Stomach (tissue), 4 donors: ENCODE measurements at regions not wholly inside any gene's neighbourhood (a gene's known extent, or its start where the extent isn't known, plus 50 kb on each side); places are given as distances from the start of the nearest gene placed in this dataset.

Experiments used
- EP300 ChIP-seq: sonication (generic); formaldehyde crosslinking; IDR thresholded peaks from one replicate; pipeline ENCODE4 v1.6.1; 2017; ENCODE audit warnings: antibody characterized with exemption
- POLR2A ChIP-seq, 4 donors: fragments of 450-650 bp; IDR thresholded peaks; one replicate each; pipeline ENCODE4 v1.6.1; 2016; ENCODE audit warnings: antibody characterized with exemption in 4 of 4, control low read depth in 2 of 4, mild to moderate bottlenecking in 1 of 4, moderate library complexity in 1 of 4
- POLR2AphosphoS5 ChIP-seq, 3 donors: sonication (generic); formaldehyde crosslinking; IDR thresholded peaks; one replicate each; pipeline ENCODE4 v1.6.1; 2016; ENCODE audit warnings: antibody characterized with exemption in 3 of 3
- TF ChIP-seq, protein P1 (sequence below), 7 experiments: fragments of 450-650 bp in 4 of 7; fragments of 200-600 bp in 3 of 7; sonication (generic) in 3 of 7; IDR thresholded peaks; one replicate each; pipeline ENCODE4 v1.5.1; 2016 to 2019; ENCODE audit warnings: antibody characterized with exemption in 7 of 7, control low read depth in 2 of 7, mild to moderate bottlenecking in 1 of 7

DNA sequence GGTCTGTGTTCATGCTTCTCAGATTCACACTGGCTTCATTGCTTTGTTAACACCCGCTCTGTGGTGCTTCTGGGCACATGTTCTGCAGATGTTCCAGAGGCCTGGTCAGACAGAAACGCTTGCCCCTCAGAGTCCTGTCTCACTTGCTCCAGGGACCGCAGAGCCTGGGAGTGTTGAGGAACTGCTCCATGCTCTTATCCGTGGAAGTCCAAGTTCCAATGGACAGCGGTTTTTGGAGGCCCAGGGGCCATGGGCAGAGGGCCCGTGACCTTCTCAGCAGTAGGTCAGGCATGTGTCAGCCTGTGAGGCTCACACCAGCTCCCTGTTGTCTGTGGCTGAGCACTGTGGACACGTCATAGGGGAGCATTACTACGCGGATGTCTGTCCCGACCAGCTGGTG, 364.7 kb upstream of the IRX1 start:
- TF ChIP-seq, protein P1, sequence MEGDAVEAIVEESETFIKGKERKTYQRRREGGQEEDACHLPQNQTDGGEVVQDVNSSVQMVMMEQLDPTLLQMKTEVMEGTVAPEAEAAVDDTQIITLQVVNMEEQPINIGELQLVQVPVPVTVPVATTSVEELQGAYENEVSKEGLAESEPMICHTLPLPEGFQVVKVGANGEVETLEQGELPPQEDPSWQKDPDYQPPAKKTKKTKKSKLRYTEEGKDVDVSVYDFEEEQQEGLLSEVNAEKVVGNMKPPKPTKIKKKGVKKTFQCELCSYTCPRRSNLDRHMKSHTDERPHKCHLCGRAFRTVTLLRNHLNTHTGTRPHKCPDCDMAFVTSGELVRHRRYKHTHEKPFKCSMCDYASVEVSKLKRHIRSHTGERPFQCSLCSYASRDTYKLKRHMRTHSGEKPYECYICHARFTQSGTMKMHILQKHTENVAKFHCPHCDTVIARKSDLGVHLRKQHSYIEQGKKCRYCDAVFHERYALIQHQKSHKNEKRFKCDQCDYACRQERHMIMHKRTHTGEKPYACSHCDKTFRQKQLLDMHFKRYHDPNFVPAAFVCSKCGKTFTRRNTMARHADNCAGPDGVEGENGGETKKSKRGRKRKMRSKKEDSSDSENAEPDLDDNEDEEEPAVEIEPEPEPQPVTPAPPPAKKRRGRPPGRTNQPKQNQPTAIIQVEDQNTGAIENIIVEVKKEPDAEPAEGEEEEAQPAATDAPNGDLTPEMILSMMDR (IDR thresholded peaks at IDR 0.05), result no peak
- TF ChIP-seq POLR2AphosphoS5 (IDR thresholded peaks at IDR 0.05) (no peak), EP300 (no peak), POLR2A (IDR thresholded peaks at IDR 0.05) (no peak)
